Tibial nerve (tissue), 4 donors: ENCODE measurements at regions not wholly inside any gene's neighbourhood (a gene's known extent, or its start where the extent isn't known, plus 50 kb on each side); places are given as distances from the start of the nearest gene placed in this dataset.

Experiments used
- DNase-seq, 2 donors: peaks; one replicate each; pipeline ENCODE4 v3.0.0-alpha.2; 2019; ENCODE audit warnings: low spot score in 2 of 2
- H3K27ac ChIP-seq, 4 donors: fragments of 200-600 bp; sonication (generic) in 3 of 4; one replicate each; pipeline ENCODE4 v1.5.1; 2017 to 2019; ENCODE audit warnings: mild to moderate bottlenecking in 1 of 4
- H3K27me3 ChIP-seq, 2 donors: fragments of 200-600 bp; sonication (generic) in 1 of 2; one replicate each; pipeline versions ENCODE4 v1.5.1 to v1.6.0; 2017 to 2019
- H3K36me3 ChIP-seq, 3 donors: fragments of 200-600 bp; sonication (generic); one replicate each; pipeline ENCODE4 v1.5.1; 2018 to 2019
- H3K4me1 ChIP-seq, 4 donors: fragments of 200-600 bp; sonication (generic) in 3 of 4; one replicate each; pipeline ENCODE4 v1.5.1; 2017 to 2019
- H3K4me3 ChIP-seq, 4 donors: fragments of 200-600 bp; sonication (generic) in 3 of 4; one replicate each; pipeline ENCODE4 v1.5.1; 2017 to 2019; ENCODE audit warnings: mild to moderate bottlenecking in 1 of 4, moderate library complexity in 1 of 4
- H3K9me3 ChIP-seq, 4 donors: fragments of 200-600 bp; sonication (generic) in 3 of 4; one replicate each; pipeline ENCODE4 v1.5.1; 2017 to 2019
- CTCF ChIP-seq, 5 experiments: fragments of 200-600 bp in 3 of 5; fragments of 450-650 bp in 2 of 5; sonication (generic) in 3 of 5; IDR thresholded peaks; one replicate each; pipeline ENCODE4 v1.5.1; 2016 to 2019; ENCODE audit warnings: antibody characterized with exemption in 5 of 5, mild to moderate bottlenecking in 3 of 5, moderate library complexity in 2 of 5
- EP300 ChIP-seq, 2 donors: sonication (generic); formaldehyde crosslinking; IDR thresholded peaks; one replicate each; pipeline ENCODE4 v1.6.1; 2017; ENCODE audit warnings: antibody characterized with exemption in 2 of 2, mild to moderate bottlenecking in 1 of 2
- POLR2A ChIP-seq, 2 donors: fragments of 450-650 bp; IDR thresholded peaks; one replicate each; pipeline ENCODE4 v1.6.1; 2017; ENCODE audit warnings: antibody characterized with exemption in 2 of 2, mild to moderate bottlenecking in 2 of 2, moderate library complexity in 2 of 2
- WGBS, 2 donors: methylation state at CpG; one replicate each; pipeline ENCODE4 v1.1.5; 2018; 5-methylcytosine and 5-hydroxymethylcytosine counted together

GRCh38 chr5:124050120-124050770 is 538.3 kb downstream of the CSNK1G3 start:
- DNase-seq, result no peak
- TF ChIP-seq EP300 (IDR thresholded peaks at IDR 0.05) (no peak), POLR2A (IDR thresholded peaks at IDR 0.05) (no peak), CTCF (IDR thresholded peaks at IDR 0.05) (no peak)
- H3K27me3 ChIP-seq, result no peaks in the 10 kb centered on the region
- H3K4me1 ChIP-seq, result peaks cover 0 to 4% (median 0%) of the 10 kb centered on the region in 4 donors
- no peak overlapping the region for H3K4me3 ChIP-seq
- no peaks in the 10 kb centered on the region for H3K36me3 ChIP-seq
- no peaks in the 10 kb centered on the region for H3K9me3 ChIP-seq
- WGBS, 2 donors, result 28% methylated on average over 3 of the region's 3 CpGs
- H3K27ac ChIP-seq, result no peak overlapping the region

- TF ChIP-seq EP300 (IDR thresholded peaks at IDR 0.05), result no peak
- no peak for TF ChIP-seq POLR2A (IDR thresholded peaks at IDR 0.05)
- no peak for TF ChIP-seq CTCF (IDR thresholded peaks at IDR 0.05)
- Histone ChIP-seq H3K4me3 (no peak overlapping the region), H3K9me3 (no peaks in the 10 kb centered on the region), H3K27me3 (no peaks in the 10 kb centered on the region), H3K36me3 (no peaks in the 10 kb centered on the region), H3K4me1 (peaks cover 0 to 10% (median 0%) of the 10 kb centered on the region in 4 donors), H3K27ac (no peak overlapping the region)
- DNase-seq, result no peak
- WGBS, 2 donors, result 79 to 80% methylated on average over 2 of the region's 2 CpGs
Measured at GRCh38 chr5:124045412-124045811, 533.4 kb downstream of the CSNK1G3 start.

- DNase-seq, result no peak
- TF ChIP-seq EP300 (IDR thresholded peaks at IDR 0.05), result no peak
- no peak for TF ChIP-seq CTCF (IDR thresholded peaks at IDR 0.05)
- 84 to 87% methylated on average over 2 of the region's 2 CpGs for WGBS, 2 donors
- H3K9me3 ChIP-seq, result no peaks in the 10 kb centered on the region
- H3K4me3 ChIP-seq, result no peak overlapping the region
- no peaks in the 10 kb centered on the region for H3K27me3 ChIP-seq
- H3K4me1 ChIP-seq, result peaks cover 0 to 10% (median 0%) of the 10 kb centered on the region in 4 donors
- H3K27ac ChIP-seq, result no peak overlapping the region
- no peaks in the 10 kb centered on the region for H3K36me3 ChIP-seq
Measured at GRCh38 chr5:124044613-124045012, 532.6 kb downstream of the CSNK1G3 start.

- H3K4me3 ChIP-seq, result no peak overlapping the region
- no peak for TF ChIP-seq EP300 (IDR thresholded peaks at IDR 0.05)
- TF ChIP-seq POLR2A (IDR thresholded peaks at IDR 0.05), result no peak
- TF ChIP-seq CTCF (IDR thresholded peaks at IDR 0.05), result no peak
- DNase-seq, result no peak
- H3K9me3 ChIP-seq, result no peaks in the 10 kb centered on the region
- WGBS, 2 donors, result 92 to 100% methylated on average over 1 of the region's 1 CpG
- H3K27me3 ChIP-seq, result no peaks in the 10 kb centered on the region
- H3K27ac ChIP-seq, result no peak overlapping the region
- no peaks in the 10 kb centered on the region for H3K36me3 ChIP-seq
- peaks cover 0 to 10% (median 0%) of the 10 kb centered on the region in 4 donors for H3K4me1 ChIP-seq
Measured at GRCh38 chr5:124043456-124043855, 531.5 kb downstream of the CSNK1G3 start.

GRCh38 chr5:124040799-124041198 is 528.8 kb downstream of the CSNK1G3 start:
- Histone ChIP-seq H3K4me1 (peaks cover 0 to 10% (median 0%) of the 10 kb centered on the region in 4 donors), H3K4me3 (no peak overlapping the region), H3K9me3 (no peaks in the 10 kb centered on the region), H3K27me3 (no peaks in the 10 kb centered on the region), H3K27ac (no peak overlapping the region), H3K36me3 (no peaks in the 10 kb centered on the region)
- DNase-seq, result no peak
- TF ChIP-seq POLR2A (IDR thresholded peaks at IDR 0.05) (no peak), CTCF (IDR thresholded peaks at IDR 0.05) (no peak), EP300 (IDR thresholded peaks at IDR 0.05) (no peak)
- WGBS, 2 donors, result 23 to 26% methylated on average over 3 of the region's 3 CpGs
